SK-N-MC (cell line): ENCODE measurements at regions not wholly inside any gene's neighbourhood (a gene's known extent, or its start where the extent isn't known, plus 50 kb on each side); places are given as distances from the start of the nearest gene placed in this dataset.

Source experiments
- EZH2 ChIP-seq: fragments of 200-600 bp; sonication (generic); IDR thresholded peaks from one replicate; pipeline ENCODE4 v1.6.1; 2017; ENCODE audit warnings: antibody characterized with exemption
- POLR2AphosphoS5 ChIP-seq: IDR thresholded peaks from 2 replicates; pipeline ENCODE4 v1.6.1; 2012; ENCODE audit warnings: mild to moderate bottlenecking, low read depth, low read length, borderline replicate concordance

DNA sequence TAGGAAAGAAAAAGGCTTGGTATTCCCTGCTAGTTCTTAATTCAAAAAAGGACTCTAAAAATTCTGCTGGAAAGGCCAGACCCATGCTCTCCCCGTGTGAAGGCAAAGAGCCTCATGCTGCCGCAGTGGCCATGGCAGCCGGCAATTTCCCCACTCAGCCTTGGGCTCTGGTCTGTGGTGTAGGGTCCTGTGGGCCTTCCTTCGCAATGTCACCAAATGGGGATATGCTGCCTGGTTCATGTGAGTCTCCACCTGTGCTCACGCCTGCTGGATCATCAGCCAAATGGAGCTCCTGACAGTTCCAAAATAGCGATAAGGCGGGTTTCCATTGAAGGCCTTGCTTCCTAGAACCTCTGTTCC is 282.8 kb upstream of the ATP5MC3 start:
- TF ChIP-seq EZH2 (no peak), POLR2AphosphoS5 (no peak)
